Activated CD8-positive, alpha-beta memory T cell treated with anti-CD3 and anti-CD28 coated beads for 48 hours (primary cell): ENCODE measurements at regions not wholly inside any gene's neighbourhood (a gene's known extent, or its start where the extent isn't known, plus 50 kb on each side); places are given as distances from the start of the nearest gene placed in this dataset.
"Not testable (repeated sequence)": the region's sequence is repeated elsewhere in the genome, so short reads cannot be mapped to it uniquely, and the experiment has no call there.

Experiments used
- DNase-seq, 3 experiments: peaks; one replicate each; pipeline ENCODE4 v3.0.0-alpha.2; 2020; ENCODE audit warnings: low read depth in 2 of 3, low spot score in 2 of 3

DNA sequence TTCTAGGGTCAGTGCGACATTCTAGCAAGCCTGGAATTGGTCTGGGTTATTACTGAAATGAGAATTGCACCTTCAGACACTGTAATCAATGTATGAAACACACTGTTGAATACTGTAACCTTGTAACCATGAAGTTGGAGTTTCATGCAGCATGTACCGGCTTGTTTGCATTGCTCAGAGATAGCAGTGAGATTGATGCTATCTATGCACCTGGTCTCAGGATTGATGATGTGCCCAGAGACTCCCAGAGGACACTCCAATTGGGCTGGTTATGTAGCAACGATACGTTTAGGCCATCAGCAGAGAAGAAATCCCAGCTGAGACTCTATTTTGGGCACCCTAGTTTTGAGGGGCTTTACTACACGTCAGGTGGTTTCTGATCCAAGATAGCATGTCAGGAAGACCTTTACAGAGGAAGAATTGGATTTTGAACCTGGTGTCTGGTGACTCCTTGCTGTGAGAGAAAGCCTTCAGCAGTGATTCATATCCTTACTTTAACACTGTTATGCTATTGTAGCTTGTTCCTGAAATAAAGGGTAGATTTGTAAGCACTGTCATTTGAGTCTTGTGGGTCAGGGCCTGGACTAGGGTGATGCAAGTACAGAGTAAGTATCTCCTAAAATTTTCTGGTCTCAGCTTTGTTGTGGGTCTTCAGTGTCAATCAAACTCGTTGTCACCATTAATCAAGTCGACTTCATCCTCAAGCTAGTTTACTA lies 305.1 kb upstream of the GULP1 start:
- no peak for DNase-seq

DNA sequence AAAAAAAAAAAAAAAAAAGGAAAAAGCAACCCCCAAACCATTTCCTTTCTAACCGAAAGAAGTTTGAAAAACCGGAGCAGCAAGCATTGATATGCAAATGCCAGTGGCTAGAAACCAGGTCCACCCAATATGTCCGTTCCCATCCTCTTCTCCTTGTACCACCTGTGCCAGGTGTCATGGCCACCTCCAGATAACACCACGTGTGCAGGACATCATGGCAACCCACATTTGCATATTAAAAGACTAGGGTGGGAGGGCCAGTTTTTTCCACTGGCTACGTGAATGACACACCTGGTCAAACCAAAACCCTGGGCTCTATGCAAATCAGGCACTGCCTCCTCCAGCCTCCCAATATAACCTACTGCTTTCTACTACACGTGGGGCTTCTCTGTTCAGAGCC lies 303.3 kb upstream of the GULP1 start:
- DNase-seq = no peak

DNA sequence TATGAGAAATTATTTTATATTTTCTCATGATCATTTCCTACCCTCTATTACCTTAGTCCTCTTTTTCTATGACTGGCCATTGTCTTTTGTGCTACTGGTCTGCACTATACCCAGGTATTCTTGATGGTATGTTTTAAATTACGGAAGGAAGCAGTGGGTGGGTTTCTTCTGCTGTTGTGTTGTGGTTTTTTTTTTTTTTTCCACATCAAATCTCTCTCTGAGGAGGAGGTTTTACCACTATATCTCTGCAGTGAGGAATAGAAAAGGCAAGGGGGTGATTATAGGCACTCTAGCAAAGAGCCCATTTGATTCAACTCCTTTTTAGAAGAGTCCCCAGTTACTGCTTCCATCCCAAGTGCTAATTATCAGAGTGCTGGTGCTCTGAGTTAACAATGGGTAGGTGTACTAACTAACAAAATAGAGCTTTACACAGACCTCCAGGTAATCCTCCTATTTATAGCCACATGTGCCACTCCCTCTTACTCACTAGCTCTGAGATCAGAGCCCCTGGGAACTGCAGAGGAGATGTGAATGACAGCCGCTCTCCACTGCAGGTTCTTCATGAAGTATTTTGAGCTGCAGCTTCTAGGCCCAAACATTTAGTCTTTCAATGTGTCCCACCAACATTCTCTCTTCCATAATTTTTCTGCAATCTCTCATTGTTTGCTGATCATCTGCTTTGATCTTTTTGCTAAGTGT lies 301.6 kb upstream of the GULP1 start:
- DNase-seq = no peak

DNA sequence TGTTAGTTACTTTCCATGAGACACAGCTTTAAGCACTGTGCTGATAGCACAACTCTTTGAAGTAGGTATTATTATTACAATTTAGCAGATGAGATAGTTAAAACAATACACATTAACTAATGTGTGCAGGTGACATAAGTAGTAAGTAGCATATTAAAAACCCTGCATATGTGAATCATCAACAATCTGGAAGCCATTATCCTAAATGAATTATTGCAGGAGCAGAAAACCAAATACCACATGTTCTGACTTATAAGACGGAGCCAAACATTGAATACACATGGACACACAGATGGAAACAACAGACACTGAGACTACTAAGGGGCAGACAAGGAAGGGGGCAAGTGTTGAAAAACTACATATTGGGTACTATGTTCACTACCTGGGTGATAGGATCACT lies 300.3 kb upstream of the GULP1 start:
- DNase-seq = no peak

DNA sequence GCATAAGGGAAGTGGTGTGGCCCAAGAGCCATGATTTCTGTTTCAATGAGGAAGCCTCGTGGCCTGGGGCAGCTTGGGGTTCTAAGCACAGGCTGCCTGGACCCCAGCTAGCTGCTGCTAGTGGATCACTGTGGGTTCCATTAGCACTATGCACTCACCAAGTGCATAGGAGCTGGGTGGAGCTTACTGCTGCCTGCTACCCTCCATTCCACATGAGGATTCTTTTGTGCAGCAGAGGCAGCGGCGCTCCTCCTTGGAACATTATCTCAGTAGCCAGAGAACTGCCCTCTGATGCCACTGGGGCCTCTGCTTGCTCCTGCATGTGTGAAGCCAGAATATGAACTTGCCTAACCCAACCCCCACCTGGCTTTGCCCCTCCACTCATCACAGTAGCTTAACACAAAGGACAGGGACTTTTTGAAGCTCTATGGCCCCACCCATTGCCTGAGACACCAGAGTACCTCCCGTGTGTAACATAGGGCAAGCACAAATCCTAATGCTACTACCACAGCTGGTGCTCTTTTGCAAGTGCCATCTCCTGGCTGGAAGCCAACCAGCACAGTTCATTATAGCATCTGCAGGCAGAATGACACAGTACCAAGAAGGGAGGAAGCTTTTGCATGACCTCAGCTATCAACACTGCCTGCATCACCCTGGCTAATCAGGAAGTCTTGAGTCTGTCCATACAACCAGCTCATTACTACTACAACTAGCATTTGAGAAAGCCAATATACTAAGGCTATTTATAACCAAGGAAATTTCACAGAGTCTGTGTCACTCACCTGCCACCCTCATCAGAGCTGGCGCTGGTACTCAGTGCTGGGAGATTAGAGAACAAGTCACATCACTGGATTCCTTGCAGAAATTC lies 297.0 kb upstream of the GULP1 start:
- no peak for DNase-seq

DNA sequence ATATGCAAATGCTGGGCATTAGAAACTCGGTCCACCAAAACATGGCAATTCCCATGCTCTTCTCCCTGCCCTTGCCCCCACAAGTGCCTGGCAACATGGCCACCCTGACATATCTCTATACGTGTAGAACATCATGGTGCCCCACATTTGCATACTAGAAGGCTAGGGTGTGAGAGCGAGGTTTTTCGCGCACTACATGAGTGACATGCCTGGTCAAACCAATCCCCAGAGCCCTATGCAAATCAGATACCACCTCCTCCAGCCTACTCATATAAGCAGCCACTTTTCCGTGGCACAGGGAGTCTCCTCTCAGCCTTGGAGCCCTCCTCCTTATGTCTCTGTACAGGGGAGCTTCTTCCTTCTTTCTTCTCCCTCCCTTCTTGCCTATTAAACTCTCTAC lies 296.1 kb upstream of the GULP1 start:
- DNase-seq = no peak

DNA sequence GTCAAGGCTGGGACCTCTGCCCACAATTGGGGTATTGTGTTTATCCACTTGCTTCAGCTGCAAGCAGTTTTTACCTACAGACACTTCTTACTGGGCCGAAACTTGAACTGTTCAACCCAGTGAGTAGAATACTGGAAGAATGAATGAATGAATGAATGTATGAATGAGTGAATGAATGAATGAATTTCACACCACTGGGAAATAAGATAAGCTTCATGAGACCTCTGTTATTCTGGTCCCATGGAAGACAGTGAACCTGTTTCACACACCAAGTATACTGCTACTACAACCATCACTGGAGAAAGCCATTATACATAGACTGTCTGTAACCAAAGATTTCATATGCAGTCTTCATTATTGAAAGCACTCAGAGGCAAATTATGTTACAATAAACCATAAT lies 295.0 kb upstream of the GULP1 start:
- DNase-seq = no peak

DNA sequence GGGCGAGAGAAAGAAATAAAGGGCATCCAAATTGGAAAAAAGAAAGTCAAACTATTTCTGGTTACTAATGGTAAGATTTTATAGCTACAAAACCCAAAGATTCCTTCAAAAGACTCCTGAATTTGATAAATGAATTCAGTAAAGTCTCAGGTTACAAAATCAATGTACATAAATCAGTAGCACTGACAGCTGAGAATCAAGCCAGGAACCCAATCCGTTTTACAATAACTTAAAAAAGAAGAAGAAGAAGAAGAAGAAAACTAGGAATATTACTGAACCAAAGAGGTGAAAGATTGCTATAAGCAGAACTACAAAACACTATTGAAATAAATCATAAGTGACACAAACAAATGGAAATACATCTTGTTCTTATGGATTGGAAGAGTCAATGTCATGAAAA lies 291.5 kb upstream of the GULP1 start:
- DNase-seq = no peak

DNA sequence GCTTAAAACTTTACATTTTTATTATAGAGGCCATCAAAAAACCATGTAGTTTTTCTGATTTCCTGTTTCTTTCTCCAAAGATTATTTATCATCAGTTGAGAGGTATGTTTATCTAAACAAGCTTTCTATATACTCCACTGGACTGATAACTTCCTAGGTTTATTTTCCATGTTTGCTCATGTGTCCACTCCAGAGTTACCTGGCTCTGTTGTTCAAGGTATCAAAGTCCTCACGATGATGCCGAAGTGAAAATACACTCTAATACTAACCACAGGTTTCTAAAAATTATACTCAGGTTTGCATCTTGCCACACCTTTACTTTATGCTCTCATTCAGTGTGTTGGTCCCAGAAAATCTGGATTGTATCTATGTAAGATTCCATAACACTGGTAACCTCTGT lies 287.9 kb upstream of the GULP1 start:
- DNase-seq = no peak

DNA sequence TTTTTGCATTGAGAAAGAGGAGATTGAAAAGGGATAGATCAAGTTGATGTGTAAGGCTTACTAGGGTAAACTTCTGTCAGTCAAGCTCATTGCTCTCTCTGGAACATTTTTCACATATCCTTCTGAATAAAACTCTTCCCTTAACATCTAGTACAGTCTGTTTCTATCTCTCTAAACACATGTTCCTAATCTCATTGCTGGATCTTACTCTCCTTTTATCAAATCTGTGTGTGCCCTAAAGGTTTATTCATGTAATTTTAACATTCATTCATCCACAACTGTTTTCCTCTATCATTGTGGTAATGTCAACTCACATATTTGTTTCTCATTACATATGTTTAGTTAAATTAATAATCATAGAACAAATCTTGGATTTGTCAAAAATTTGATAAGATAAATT lies 277.9 kb upstream of the GULP1 start:
- no peak for DNase-seq

DNA sequence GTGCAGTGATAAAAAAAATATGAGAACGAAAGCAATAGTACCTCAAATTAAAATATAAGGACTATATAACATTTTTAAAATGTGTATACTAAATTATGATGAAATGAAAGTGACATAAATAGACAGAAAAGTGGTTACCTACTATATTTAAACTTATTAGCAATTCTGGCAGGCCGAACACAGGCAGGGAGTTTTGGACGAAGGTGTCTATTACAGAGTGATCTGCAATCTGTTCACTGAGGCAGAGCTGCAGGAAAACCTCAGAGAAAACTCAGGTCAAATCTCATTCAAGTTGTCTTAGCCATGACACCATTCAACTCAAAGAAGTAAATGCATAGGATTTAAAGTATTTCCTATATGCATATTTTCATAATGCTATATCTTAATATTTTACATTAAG lies 274.8 kb upstream of the GULP1 start:
- no peak for DNase-seq

DNA sequence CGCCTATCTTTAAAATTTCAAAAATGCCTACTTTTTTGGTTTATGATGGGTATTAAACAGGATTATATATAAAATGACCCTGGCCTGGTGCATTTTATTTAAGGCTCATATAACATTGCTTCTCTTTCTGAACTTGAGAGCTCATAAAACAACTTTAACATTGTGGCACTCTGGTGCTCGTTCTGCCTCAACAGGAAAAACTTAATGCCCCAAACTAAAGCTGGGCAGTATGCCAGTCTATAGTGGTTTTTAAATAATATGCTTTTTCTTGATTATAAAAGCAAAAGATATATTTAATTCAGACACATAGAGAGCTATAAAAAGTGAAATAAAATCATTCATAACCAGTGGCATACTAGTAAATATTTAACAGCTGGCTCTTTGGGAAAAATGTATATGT lies 269.3 kb upstream of the GULP1 start:
- no peak for DNase-seq

DNA sequence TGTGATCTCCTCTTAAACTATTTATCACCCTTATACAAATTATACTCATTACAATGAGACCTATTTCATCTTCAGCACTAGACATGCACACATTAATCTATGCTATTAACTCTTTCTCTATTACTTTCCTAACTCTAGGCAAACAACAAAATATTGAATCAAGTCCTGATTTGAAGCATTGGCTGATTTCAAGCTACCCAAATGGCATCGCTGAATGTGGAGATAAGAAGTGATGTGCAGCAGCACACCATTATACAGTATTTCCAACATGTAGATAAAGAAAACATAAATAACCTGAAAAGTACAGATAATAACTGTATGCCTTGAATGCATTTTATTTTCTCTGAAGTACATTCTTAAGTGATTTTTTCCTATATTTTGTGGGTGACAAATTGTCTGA lies 268.6 kb upstream of the GULP1 start:
- DNase-seq = no peak

DNA sequence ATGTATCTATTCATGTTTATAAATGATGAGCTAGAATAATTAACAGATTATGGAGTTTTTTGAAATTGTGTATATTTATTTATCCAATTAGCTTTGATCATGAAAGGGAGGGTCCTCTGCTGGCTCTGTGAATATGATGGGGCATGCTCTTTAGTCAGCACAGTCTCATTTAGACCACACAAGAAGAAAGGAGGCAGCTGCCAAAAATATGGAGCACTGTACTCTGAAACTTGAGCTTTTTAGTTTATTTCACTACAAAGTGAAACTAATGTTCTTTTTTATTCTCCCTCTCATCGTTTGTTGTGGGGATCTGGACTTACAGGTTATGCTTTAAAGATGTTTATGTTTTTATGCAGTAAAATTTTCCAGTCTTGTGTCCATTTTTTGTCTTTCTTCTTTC lies 266.9 kb upstream of the GULP1 start:
- no peak for DNase-seq

DNA sequence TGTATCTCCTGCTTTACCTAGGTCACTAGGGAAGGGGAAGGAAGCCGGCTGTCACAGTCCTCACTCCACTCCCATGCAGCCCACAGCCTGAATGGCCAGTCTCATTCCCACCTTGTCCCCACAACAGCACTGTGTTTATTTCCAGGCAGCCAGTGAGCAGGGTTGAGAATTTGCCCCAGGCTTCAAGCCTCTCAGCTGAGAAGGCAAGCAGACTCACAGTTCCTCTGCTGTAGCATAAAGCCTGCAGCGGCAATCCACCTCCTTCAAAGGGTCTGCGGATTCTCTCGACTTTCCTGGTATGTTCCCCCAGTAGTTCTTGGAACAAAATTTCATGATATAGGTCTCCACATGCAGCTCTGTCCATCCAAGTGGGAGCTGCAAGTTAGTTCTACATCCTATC lies 262.9 kb upstream of the GULP1 start:
- DNase-seq = no peak

DNA sequence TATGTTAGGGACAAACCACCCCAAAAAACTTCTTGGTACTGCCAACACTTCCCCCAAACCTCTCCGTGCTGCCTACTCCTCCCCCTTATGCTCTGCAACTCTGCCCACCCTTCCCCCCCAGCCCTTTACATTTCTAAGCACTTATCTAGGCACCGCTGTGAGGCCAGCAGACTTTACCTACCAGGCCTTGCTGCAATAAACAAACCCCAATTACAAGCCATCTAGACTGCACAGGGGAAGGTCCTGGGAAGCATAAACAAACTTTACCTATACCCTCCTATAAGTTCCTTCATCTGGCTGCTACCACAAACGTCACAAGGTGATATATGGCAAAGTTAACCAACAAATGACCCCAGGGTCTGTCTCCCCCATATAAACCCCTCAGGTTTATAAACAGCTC lies 259.4 kb upstream of the GULP1 start:
- DNase-seq = no peak

DNA sequence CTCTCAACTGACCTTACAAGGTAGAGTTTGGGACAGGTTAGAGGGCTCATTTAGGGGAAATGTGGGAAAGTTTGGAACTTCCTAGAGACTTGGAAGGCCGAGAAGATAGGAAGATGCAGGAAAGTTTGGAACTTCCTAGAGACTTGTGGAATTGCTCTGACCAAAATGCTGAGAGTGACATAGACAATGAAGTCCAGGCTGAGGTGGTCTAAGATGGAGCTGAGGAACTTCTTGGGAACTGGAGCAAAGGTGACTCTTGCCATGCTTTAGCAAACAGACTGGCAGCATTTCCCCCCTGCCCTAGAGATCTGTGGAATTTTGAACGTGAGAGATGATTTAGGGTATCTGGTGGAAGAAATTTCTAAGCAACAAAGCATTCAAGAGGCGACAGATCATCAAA lies 258.9 kb upstream of the GULP1 start:
- no peak for DNase-seq

DNA sequence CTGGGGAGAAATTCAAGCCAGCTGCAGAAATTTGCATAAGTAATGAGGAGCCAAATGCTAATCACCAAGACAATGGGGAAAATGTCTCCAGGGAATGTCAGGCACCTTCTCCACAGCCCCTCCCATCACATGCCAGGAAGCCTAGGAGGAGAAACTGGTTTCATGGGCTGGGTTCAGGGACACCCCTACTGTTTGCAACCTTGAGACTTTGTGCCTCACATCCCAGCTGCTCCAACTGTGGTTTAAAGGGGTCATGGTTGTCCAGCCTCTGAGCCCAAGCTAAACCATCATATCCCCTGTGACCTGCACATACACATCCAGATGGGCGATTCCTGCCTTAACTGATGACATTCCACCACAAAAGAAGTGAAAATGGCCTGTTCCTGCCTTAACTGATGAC lies 258.4 kb upstream of the GULP1 start:
- DNase-seq = not testable (repeated sequence)

DNA sequence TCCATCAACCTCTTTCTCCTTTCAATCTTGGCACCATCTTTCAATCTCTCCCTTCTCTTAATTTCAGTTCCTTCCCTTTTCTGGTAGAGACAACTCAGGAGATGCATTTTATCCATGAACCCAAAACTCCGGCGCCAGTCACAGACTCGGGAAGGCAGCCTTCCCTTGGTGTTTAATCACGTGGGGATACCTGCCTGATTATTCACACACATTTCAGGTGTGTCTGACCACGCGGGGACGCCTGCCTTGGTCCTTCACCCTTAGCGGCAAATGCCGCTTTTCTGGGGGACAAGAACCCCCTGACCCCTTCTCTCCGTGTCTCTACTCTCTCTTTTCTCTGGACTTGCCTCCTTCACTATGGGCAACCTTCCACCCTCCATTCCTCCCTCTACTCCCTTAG lies 257.6 kb upstream of the GULP1 start:
- not testable (repeated sequence) for DNase-seq

DNA sequence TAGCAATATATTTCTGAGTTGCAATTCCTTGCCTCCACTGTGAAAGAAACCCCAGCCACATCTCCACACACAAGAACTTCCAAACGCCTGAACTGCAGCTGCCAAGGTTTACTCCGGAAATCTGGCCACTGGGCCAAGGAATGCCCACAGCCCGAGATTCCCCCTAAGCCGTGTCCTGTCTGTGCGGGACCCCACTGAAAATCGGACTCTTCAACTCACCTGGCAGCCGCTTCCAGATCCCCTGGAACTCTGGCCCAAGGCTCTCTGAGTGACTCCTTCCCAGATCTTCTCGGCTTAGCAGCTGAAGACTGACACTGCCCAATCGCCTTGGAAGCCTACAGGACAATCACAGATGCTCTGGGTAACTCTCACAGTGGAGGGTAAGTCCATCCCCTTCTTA lies 256.3 kb upstream of the GULP1 start:
- not testable (repeated sequence) for DNase-seq

DNA sequence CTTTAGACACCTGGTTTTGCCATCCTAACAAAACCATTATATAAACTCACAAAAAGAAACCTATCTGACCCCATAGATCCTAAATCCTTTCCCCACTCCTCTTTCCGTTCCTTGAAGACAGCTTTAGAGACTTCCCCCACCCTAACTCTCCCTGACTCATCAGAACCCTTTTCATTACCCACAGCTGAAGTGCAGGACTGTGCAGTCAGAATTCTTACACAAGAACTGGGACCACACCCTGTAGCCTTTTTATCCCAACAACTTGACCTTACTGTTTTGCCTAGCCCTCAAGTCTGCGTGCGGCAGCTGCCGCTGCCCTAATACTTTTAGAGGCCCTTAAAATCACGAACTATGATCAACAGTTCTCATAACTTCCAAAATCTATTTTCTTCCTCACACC lies 254.9 kb upstream of the GULP1 start:
- DNase-seq = not testable (repeated sequence)

DNA sequence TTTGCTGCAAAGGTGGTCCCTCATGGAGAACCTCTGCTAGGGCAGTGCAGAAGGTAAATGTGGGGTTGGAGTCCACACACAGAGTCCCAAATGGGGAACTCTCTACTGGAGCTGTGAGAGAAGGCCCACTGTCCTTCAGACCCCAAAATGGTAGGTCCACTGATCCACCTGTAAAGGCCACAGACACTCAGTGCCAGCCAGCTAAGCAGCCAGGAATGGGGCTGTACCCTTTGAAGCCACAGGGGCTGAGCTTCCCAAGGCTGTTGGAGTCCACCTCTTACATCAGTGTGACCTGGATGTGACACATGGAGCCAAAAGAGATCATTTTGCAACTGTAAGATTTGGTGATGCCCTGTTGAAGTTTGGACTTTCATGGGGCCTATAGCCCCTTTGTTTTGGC lies 252.4 kb upstream of the GULP1 start:
- DNase-seq = no peak
